ENCODE measurements at regions not wholly inside any gene's neighbourhood (a gene's known extent, or its start where the extent isn't known, plus 50 kb on each side); places are given as distances from the start of the nearest gene placed in this dataset.

GRCh38 chr5:131019111-131019510 is 145.9 kb downstream of the HINT1 start:
- TF ChIP-seq, protein P1, sequence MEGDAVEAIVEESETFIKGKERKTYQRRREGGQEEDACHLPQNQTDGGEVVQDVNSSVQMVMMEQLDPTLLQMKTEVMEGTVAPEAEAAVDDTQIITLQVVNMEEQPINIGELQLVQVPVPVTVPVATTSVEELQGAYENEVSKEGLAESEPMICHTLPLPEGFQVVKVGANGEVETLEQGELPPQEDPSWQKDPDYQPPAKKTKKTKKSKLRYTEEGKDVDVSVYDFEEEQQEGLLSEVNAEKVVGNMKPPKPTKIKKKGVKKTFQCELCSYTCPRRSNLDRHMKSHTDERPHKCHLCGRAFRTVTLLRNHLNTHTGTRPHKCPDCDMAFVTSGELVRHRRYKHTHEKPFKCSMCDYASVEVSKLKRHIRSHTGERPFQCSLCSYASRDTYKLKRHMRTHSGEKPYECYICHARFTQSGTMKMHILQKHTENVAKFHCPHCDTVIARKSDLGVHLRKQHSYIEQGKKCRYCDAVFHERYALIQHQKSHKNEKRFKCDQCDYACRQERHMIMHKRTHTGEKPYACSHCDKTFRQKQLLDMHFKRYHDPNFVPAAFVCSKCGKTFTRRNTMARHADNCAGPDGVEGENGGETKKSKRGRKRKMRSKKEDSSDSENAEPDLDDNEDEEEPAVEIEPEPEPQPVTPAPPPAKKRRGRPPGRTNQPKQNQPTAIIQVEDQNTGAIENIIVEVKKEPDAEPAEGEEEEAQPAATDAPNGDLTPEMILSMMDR (IDR thresholded peaks at IDR 0.05) = no peak
- no peak for TF ChIP-seq POLR2A (IDR thresholded peaks at IDR 0.05)
